ENCODE measurements at regions not wholly inside any gene's neighbourhood (a gene's known extent, or its start where the extent isn't known, plus 50 kb on each side); places are given as distances from the start of the nearest gene placed in this dataset.
"Not testable (repeated sequence)": the region's sequence is repeated elsewhere in the genome, so short reads cannot be mapped to it uniquely, and the experiment has no call there.

- not testable (repeated sequence) for TF ChIP-seq EZH2 (IDR thresholded peaks at IDR 0.05; ENCODE audit: borderline replicate concordance); CTCF (IDR thresholded peaks at IDR 0.05; ENCODE audit: poor library complexity)
These were observed 66.8 kb upstream of the CSNK1A1L start for GRCh38 chr13:37172226-37172625.

All from hepatocyte (in vitro differentiated cells).